ENCODE measurements at regions not wholly inside any gene's neighbourhood (a gene's known extent, or its start where the extent isn't known, plus 50 kb on each side); places are given as distances from the start of the nearest gene placed in this dataset.
A peak's percentile ranks its signal among the peaks of the same experiment; 100 is the strongest.
"Not testable (repeated sequence)": the region's sequence is repeated elsewhere in the genome, so short reads cannot be mapped to it uniquely, and the experiment has no call there.

GRCh38 chr11:87572881-87573280 lies 535.1 kb downstream of the TMEM135 start:
- no peaks in the 10 kb centered on the region for H3K27me3 ChIP-seq (ENCODE audit: control insufficient read depth, insufficient read depth, low read length)
- no peak for TF ChIP-seq CTCF (IDR thresholded peaks at IDR 0.05; ENCODE audit: borderline replicate concordance, extremely low read depth, insufficient read depth)
- peak in 2 of 5 donors; percentile 5 to 43 for DNase-seq
- H3K36me3 ChIP-seq (ENCODE audit: control insufficient read depth in 2 of 3, insufficient read depth in 3 of 3, low read length in 3 of 3), result no peaks in the 10 kb centered on the region
- no peak overlapping the region for H3K27ac ChIP-seq (ENCODE audit: low read depth in 2 of 2, low read length in 2 of 2)
- no peak overlapping the region for H3K9ac ChIP-seq (ENCODE audit: low read length in 3 of 3)
- intact Hi-C loops (cut with DNase I), result no loop called here
- no peak for FAIRE-seq
- no peaks in the 10 kb centered on the region for H3K4me1 ChIP-seq (ENCODE audit: control insufficient read depth in 2 of 3, insufficient read depth in 2 of 3, low read depth in 1 of 3, low read length in 3 of 3)
- no peak overlapping the region for H3K4me3 ChIP-seq (ENCODE audit: low read length in 3 of 3)
- no peaks in the 10 kb centered on the region for H3K9me3 ChIP-seq (ENCODE audit: control insufficient read depth in 2 of 3, insufficient read depth in 1 of 3, low read length in 3 of 3)

GRCh38 chr11:87560352-87560751 lies 522.6 kb downstream of the TMEM135 start:
- intact Hi-C loops (cut with DNase I), result no loop called here
- no peak for TF ChIP-seq CTCF (IDR thresholded peaks at IDR 0.05; ENCODE audit: borderline replicate concordance, extremely low read depth, insufficient read depth)
- Histone ChIP-seq H3K27ac (ENCODE audit: low read depth in 2 of 2, low read length in 2 of 2) (no peak overlapping the region), H3K36me3 (ENCODE audit: control insufficient read depth in 2 of 3, insufficient read depth in 3 of 3, low read length in 3 of 3) (no peaks in the 10 kb centered on the region), H3K9me3 (ENCODE audit: control insufficient read depth in 2 of 3, insufficient read depth in 1 of 3, low read length in 3 of 3) (no peaks in the 10 kb centered on the region), H3K4me1 (ENCODE audit: control insufficient read depth in 2 of 3, insufficient read depth in 2 of 3, low read depth in 1 of 3, low read length in 3 of 3) (no peaks in the 10 kb centered on the region), H3K27me3 (ENCODE audit: control insufficient read depth, insufficient read depth, low read length) (no peaks in the 10 kb centered on the region), H3K9ac (ENCODE audit: low read length in 3 of 3) (no peak overlapping the region), H3K4me3 (ENCODE audit: low read length in 3 of 3) (no peak overlapping the region)
- no peak for FAIRE-seq
- DNase-seq, result no peak

GRCh38 chr11:87559852-87560251 lies 522.1 kb downstream of the TMEM135 start:
- H3K9ac ChIP-seq (ENCODE audit: low read length in 3 of 3); H3K27me3 ChIP-seq (ENCODE audit: control insufficient read depth, insufficient read depth, low read length); H3K36me3 ChIP-seq (ENCODE audit: control insufficient read depth in 2 of 3, insufficient read depth in 3 of 3, low read length in 3 of 3); FAIRE-seq; H3K27ac ChIP-seq (ENCODE audit: low read depth in 2 of 2, low read length in 2 of 2); intact Hi-C loops (cut with DNase I); DNase-seq; H3K9me3 ChIP-seq (ENCODE audit: control insufficient read depth in 2 of 3, insufficient read depth in 1 of 3, low read length in 3 of 3); H3K4me3 ChIP-seq (ENCODE audit: low read length in 3 of 3); H3K4me1 ChIP-seq (ENCODE audit: control insufficient read depth in 2 of 3, insufficient read depth in 2 of 3, low read depth in 1 of 3, low read length in 3 of 3): not testable (repeated sequence)

GRCh38 chr11:87555101-87555500 lies 517.4 kb downstream of the TMEM135 start:
- intact Hi-C loops (cut with DNase I), result no loop called here
- H3K4me3 ChIP-seq (ENCODE audit: low read length in 3 of 3), result no peak overlapping the region
- H3K9me3 ChIP-seq (ENCODE audit: control insufficient read depth in 2 of 3, insufficient read depth in 1 of 3, low read length in 3 of 3), result peaks cover 0 to under 1% (median 0%) of the 10 kb centered on the region in 3 donors
- no peaks in the 10 kb centered on the region for H3K36me3 ChIP-seq (ENCODE audit: control insufficient read depth in 2 of 3, insufficient read depth in 3 of 3, low read length in 3 of 3)
- H3K27ac ChIP-seq (ENCODE audit: low read depth in 2 of 2, low read length in 2 of 2), result no peak overlapping the region
- H3K4me1 ChIP-seq (ENCODE audit: control insufficient read depth in 2 of 3, insufficient read depth in 2 of 3, low read depth in 1 of 3, low read length in 3 of 3), result no peaks in the 10 kb centered on the region
- FAIRE-seq (no peak), DNase-seq (no peak)
- no peak overlapping the region for H3K9ac ChIP-seq (ENCODE audit: low read length in 3 of 3)
- no peaks in the 10 kb centered on the region for H3K27me3 ChIP-seq (ENCODE audit: control insufficient read depth, insufficient read depth, low read length)
- TF ChIP-seq CTCF (IDR thresholded peaks at IDR 0.05; ENCODE audit: borderline replicate concordance, extremely low read depth, insufficient read depth), result no peak
